ENCODE measurements at regions not wholly inside any gene's neighbourhood (a gene's known extent, or its start where the extent isn't known, plus 50 kb on each side); places are given as distances from the start of the nearest gene placed in this dataset.

DNA sequence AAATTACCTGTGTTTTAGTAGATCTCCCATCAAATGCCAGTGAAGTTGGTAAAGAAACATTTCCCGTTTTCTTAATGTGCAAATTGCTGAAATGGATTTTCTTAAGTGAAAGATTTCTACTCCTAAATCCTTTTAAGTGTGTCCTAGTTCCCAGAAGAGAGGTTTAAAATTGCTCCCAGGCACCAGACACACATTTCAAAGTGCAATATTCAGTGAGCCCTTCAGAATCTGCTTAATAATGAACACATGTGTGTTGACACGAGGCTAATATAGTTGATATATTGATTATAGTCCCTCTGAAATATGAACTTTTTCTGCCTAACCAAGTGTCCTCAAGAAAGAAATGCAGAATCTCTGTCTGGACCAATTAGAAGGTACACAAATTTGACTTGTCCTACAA lies 861.7 kb upstream of the CNTNAP5 start:
- TF ChIP-seq FOXP2 (optimal IDR thresholded peaks at IDR 0.05; ENCODE audit: borderline replicate concordance, extremely low read depth, extremely low read length, insufficient read depth) (no peak), TAF1 (IDR thresholded peaks at IDR 0.05; ENCODE audit: borderline replicate concordance, insufficient read depth, low read length) (no peak), POLR2AphosphoS5 (IDR thresholded peaks at IDR 0.05; ENCODE audit: low read depth, low read length) (no peak), SIN3A (IDR thresholded peaks at IDR 0.05; ENCODE audit: borderline replicate concordance, insufficient read depth, low read length) (no peak)
- TF ChIP-seq, protein P1, sequence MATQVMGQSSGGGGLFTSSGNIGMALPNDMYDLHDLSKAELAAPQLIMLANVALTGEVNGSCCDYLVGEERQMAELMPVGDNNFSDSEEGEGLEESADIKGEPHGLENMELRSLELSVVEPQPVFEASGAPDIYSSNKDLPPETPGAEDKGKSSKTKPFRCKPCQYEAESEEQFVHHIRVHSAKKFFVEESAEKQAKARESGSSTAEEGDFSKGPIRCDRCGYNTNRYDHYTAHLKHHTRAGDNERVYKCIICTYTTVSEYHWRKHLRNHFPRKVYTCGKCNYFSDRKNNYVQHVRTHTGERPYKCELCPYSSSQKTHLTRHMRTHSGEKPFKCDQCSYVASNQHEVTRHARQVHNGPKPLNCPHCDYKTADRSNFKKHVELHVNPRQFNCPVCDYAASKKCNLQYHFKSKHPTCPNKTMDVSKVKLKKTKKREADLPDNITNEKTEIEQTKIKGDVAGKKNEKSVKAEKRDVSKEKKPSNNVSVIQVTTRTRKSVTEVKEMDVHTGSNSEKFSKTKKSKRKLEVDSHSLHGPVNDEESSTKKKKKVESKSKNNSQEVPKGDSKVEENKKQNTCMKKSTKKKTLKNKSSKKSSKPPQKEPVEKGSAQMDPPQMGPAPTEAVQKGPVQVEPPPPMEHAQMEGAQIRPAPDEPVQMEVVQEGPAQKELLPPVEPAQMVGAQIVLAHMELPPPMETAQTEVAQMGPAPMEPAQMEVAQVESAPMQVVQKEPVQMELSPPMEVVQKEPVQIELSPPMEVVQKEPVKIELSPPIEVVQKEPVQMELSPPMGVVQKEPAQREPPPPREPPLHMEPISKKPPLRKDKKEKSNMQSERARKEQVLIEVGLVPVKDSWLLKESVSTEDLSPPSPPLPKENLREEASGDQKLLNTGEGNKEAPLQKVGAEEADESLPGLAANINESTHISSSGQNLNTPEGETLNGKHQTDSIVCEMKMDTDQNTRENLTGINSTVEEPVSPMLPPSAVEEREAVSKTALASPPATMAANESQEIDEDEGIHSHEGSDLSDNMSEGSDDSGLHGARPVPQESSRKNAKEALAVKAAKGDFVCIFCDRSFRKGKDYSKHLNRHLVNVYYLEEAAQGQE (IDR thresholded peaks at IDR 0.05; ENCODE audit: insufficient read depth in 1 of 2, low read depth in 2 of 2, low read length in 2 of 2): no peak

DNA sequence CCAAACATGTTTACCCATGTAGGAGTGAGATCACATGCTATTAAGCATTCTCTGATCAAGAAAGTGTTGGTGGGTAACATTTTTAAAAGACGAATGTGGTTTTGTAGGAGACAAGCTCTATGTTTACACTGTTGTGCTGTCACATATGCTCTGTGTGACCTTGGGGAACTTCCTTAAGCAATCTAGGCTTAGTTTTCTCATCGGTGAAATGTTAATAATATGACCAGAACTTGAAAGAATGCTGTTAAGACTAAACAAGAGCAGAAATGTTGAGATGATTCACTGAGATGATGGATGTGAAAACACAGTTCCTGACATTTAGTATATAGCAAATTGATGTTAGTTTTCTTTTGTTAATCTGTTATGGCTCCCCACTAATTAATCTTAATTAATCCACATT lies 860.9 kb upstream of the CNTNAP5 start:
- TF ChIP-seq, protein P1 (IDR thresholded peaks at IDR 0.05; ENCODE audit: insufficient read depth in 1 of 2, low read depth in 2 of 2, low read length in 2 of 2): no peak
- TF ChIP-seq FOXP2 (optimal IDR thresholded peaks at IDR 0.05; ENCODE audit: borderline replicate concordance, extremely low read depth, extremely low read length, insufficient read depth) (no peak), TAF1 (IDR thresholded peaks at IDR 0.05; ENCODE audit: borderline replicate concordance, insufficient read depth, low read length) (no peak), POLR2AphosphoS5 (IDR thresholded peaks at IDR 0.05; ENCODE audit: low read depth, low read length) (no peak), SIN3A (IDR thresholded peaks at IDR 0.05; ENCODE audit: borderline replicate concordance, insufficient read depth, low read length) (no peak)

DNA sequence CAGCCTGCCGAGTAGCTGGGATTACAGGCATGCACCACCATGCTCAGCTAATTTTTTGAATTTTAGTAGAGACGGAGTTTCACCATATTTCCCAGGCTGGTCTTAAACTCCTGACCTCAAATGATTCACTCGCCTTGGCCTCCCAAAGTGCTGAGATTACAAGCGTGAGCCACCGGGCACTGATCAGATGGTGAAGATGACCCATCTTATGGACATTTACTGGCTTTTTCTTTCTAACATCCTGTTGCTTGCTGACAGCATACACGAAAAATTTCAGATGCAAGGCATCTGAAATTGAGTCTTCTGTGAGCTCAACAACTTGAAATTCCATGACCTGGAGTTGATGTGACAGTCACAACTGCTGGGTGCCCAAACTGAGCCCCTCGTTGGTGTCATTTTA lies 859.5 kb upstream of the CNTNAP5 start:
- no peak for TF ChIP-seq POLR2AphosphoS5 (IDR thresholded peaks at IDR 0.05; ENCODE audit: low read depth, low read length)
- TF ChIP-seq FOXP2 (optimal IDR thresholded peaks at IDR 0.05; ENCODE audit: borderline replicate concordance, extremely low read depth, extremely low read length, insufficient read depth): no peak
- TF ChIP-seq, protein P1 (IDR thresholded peaks at IDR 0.05; ENCODE audit: insufficient read depth in 1 of 2, low read depth in 2 of 2, low read length in 2 of 2): no peak
- no peak for TF ChIP-seq SIN3A (IDR thresholded peaks at IDR 0.05; ENCODE audit: borderline replicate concordance, insufficient read depth, low read length)
- no peak for TF ChIP-seq TAF1 (IDR thresholded peaks at IDR 0.05; ENCODE audit: borderline replicate concordance, insufficient read depth, low read length)

DNA sequence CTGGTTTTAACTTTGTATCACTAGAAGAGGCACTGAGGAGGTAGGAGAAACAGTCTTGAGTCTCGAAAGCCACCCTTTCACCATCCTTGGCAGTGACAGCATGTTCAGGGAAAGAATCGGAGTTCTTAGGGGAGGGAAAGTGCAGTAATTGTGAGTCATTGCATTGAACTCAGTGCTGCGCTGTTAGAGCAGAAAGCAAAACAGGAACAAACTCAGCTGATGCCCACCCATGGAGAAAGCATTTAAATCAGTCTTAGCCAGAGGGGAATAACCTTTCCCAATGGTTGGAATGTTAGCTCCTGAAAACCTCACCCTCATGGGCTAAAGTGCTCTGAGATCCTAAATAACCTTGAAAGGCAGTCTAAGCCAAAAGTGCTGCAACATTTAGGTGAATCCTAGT lies 845.6 kb upstream of the CNTNAP5 start:
- TF ChIP-seq TAF1 (IDR thresholded peaks at IDR 0.05; ENCODE audit: borderline replicate concordance, insufficient read depth, low read length) (no peak), SIN3A (IDR thresholded peaks at IDR 0.05; ENCODE audit: borderline replicate concordance, insufficient read depth, low read length) (no peak), FOXP2 (optimal IDR thresholded peaks at IDR 0.05; ENCODE audit: borderline replicate concordance, extremely low read depth, extremely low read length, insufficient read depth) (no peak), POLR2AphosphoS5 (IDR thresholded peaks at IDR 0.05; ENCODE audit: low read depth, low read length) (no peak)
- TF ChIP-seq, protein P1 (IDR thresholded peaks at IDR 0.05; ENCODE audit: insufficient read depth in 1 of 2, low read depth in 2 of 2, low read length in 2 of 2): no peak

DNA sequence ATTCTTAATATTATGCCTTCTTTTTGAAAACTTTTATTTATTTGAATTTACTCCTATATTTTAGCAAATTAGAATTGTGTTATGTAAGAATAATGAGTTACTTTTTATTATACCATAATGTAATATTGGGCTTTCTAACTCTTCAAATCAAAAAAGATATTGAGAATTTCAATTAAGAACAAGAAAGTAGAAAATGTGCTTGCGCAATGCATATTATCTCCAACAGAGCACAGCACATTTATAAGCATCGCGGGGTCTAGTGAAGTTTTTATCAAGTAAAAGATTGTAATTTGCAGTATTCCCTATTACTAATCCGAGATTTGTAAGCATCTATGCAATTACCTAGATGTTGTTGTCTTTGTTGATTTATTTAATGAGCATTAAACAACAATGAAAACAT lies 829.1 kb upstream of the CNTNAP5 start:
- TF ChIP-seq POLR2AphosphoS5 (IDR thresholded peaks at IDR 0.05; ENCODE audit: low read depth, low read length): no peak
- no peak for TF ChIP-seq SIN3A (IDR thresholded peaks at IDR 0.05; ENCODE audit: borderline replicate concordance, insufficient read depth, low read length)
- TF ChIP-seq FOXP2 (optimal IDR thresholded peaks at IDR 0.05; ENCODE audit: borderline replicate concordance, extremely low read depth, extremely low read length, insufficient read depth): no peak
- TF ChIP-seq, protein P1 (IDR thresholded peaks at IDR 0.05; ENCODE audit: insufficient read depth in 1 of 2, low read depth in 2 of 2, low read length in 2 of 2): no peak
- no peak for TF ChIP-seq TAF1 (IDR thresholded peaks at IDR 0.05; ENCODE audit: borderline replicate concordance, insufficient read depth, low read length)

All from PFSK-1 (cell line).